Panc1 (cell line): ENCODE measurements at regions not wholly inside any gene's neighbourhood (a gene's known extent, or its start where the extent isn't known, plus 50 kb on each side); places are given as distances from the start of the nearest gene placed in this dataset.
A peak's percentile ranks its signal among the peaks of the same experiment; 100 is the strongest.

Experiments
- ATAC-seq: fragments of 200-7000 bp; cut with Tn5 transposase; 2 replicates; pipeline ENCODE4 v1.9.1; 2020; ENCODE audit warnings: mild to moderate bottlenecking, moderate library complexity
- BruUV-seq: library from RNA; stranded (reverse); fragments of 400-500 nt; replicated peaks from 2 replicates; lab custom pipeline; 2021; lab: Mats Ljungman, UMichigan
- CTCF ChIA-PET: fragments of 300-600 bp; sonication (Branson Sonifier 250); formaldehyde crosslinking; loops from one replicate; lab custom pipeline; 2022; ENCODE audit warnings: antibody characterized with exemption; lab: Charles Lee
- POLR2A ChIA-PET: fragments of 300-600 bp; sonication (Branson Sonifier 250); formaldehyde crosslinking; loops from one replicate; lab custom pipeline; 2022; ENCODE audit warnings: antibody characterized with exemption; lab: Charles Lee
- DNase-seq: peaks from one replicate; pipeline ENCODE4 v3.0.0-alpha.2; 2010; ENCODE audit warnings: low read depth, low spot score
- H3K27ac ChIP-seq: 2 replicates; pipeline ENCODE4 v1.5.1; 2011; ENCODE audit warnings: mild to moderate bottlenecking, low read length, inconsistent platforms
- H3K27me3 ChIP-seq: fragments of 200-500 bp; sonication (Bioruptor generic); 2 replicates; pipeline ENCODE4 v1.6.0; 2014; ENCODE audit warnings: low read length, inconsistent platforms; ENCODE audit not compliant: control insufficient read depth, insufficient read depth
- H3K36me3 ChIP-seq: fragments of 200-500 bp; sonication (Bioruptor generic); 2 replicates; pipeline ENCODE4 v1.5.1; 2014; ENCODE audit warnings: inconsistent platforms, mild to moderate bottlenecking, low read length, moderate library complexity; ENCODE audit not compliant: control insufficient read depth, insufficient read depth
- H3K4me1 ChIP-seq: 2 replicates; pipeline ENCODE4 v1.5.1; 2011; ENCODE audit warnings: inconsistent platforms, mild to moderate bottlenecking, low read length, moderate library complexity; ENCODE audit not compliant: control insufficient read depth, insufficient read depth
- H3K4me3 ChIP-seq, 2 experiments: 2 replicates each; pipeline ENCODE4 v1.5.1; 2011 to 2012; ENCODE audit warnings: low read depth in 2 of 2, low read length in 2 of 2, mild to moderate bottlenecking in 2 of 2, inconsistent platforms in 1 of 2, moderate library complexity in 1 of 2
- H3K9me3 ChIP-seq: fragments of 200-500 bp; sonication (Bioruptor generic); 2 replicates; pipeline ENCODE4 v1.5.1; 2014; ENCODE audit warnings: low read depth, mild to moderate bottlenecking, inconsistent platforms, low read length, moderate library complexity; ENCODE audit not compliant: control insufficient read depth, insufficient read depth
- CTCF ChIP-seq: fragments of 450-650 bp; IDR thresholded peaks from 2 replicates; pipeline ENCODE4 v1.5.1; 2017; ENCODE audit warnings: mild to moderate bottlenecking
- POLR2AphosphoS5 ChIP-seq: IDR thresholded peaks from 2 replicates; pipeline ENCODE4 v1.6.1; 2012; ENCODE audit warnings: mild to moderate bottlenecking, low read depth, low read length, moderate library complexity
- REST ChIP-seq, 2 experiments: IDR thresholded peaks; 2 replicates each; pipeline ENCODE4 v1.6.1; 2011 to 2012; ENCODE audit warnings: low read depth in 2 of 2, control low read depth in 1 of 2, low read length in 1 of 2, mild to moderate bottlenecking in 1 of 2, moderate library complexity in 1 of 2; ENCODE audit not compliant: insufficient read depth in 1 of 2
- SIN3A ChIP-seq: IDR thresholded peaks from 2 replicates; pipeline ENCODE4 v1.6.1; 2012; ENCODE audit warnings: low read depth, mild to moderate bottlenecking, low read length, moderate library complexity, borderline replicate concordance; ENCODE audit not compliant: insufficient read depth
- TCF7L2 ChIP-seq: IDR thresholded peaks from 2 replicates; pipeline ENCODE4 v1.6.1; 2011; ENCODE audit warnings: mild to moderate bottlenecking, low read depth, low read length, inconsistent platforms
- in situ Hi-C: cut with HindIII; loops from 2 replicates; pipeline ENCODE4 v1.10.0; 2016; ENCODE audit warnings: low sequenced_read_pairs, low pct_unique_long_range_greater_than_20kb
- intact Hi-C: fragments of 100-400 bp; cut with micrococcal nuclease; formaldehyde crosslinking; loops from one replicate; pipeline ENCODE4 v1.10.0; 2022; ENCODE audit not compliant: unreplicated experiment

DNA sequence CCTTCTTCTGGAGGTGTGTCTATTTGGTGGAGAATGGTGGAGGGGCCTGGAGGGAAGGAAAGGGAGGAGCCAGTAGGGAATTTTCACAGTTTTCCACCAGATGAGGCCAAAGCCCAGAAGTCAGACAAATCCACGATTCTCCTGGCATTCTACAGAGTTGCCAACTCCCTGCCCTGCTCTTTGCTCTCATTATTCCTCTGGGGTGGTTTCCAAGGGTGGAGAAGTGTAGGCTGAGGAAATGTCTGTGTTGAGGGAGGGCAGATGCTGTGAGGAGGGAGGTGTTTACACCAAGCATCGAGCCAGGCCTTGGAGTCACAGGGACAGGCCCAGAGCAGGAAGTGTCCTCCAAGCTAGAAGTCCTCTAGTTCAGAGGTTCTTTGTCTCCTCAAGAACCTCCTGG is 124.1 kb upstream of the LGALSL start:
- TF ChIP-seq TCF7L2 (no peak), REST (IDR thresholded peaks at IDR 0.05; ENCODE audit: insufficient read depth in 1 of 2, low read depth in 2 of 2, low read length in 1 of 2) (no peak)
- Histone ChIP-seq H3K36me3 (no peaks in the 10 kb centered on the region), H3K27ac (no peak overlapping the region), H3K9me3 (no peaks in the 10 kb centered on the region), H3K27me3 (peaks cover 3% of the 10 kb centered on the region; the same call in 1 of the 2 replicates), H3K4me3 (no peak overlapping the region), H3K4me1 (no peaks in the 10 kb centered on the region)
- in situ Hi-C loops, result no loop called here
- no peak for ATAC-seq
- ChIA-PET POLR2A (no interaction called here), CTCF (interaction anchor here (0.7 to 2.2 kb wide), 3 partner anchors 156 to 280 kb away, joined by 5 to 23 read pairs (median 6); no protein-coding TSS in a partner anchor)
- no peak for DNase-seq
- intact Hi-C loops, result loop anchor here (2.0 kb wide), 1 partner anchor 233 kb away; no protein-coding TSS in a partner anchor
- no TSS peak for BruUV-seq

DNA sequence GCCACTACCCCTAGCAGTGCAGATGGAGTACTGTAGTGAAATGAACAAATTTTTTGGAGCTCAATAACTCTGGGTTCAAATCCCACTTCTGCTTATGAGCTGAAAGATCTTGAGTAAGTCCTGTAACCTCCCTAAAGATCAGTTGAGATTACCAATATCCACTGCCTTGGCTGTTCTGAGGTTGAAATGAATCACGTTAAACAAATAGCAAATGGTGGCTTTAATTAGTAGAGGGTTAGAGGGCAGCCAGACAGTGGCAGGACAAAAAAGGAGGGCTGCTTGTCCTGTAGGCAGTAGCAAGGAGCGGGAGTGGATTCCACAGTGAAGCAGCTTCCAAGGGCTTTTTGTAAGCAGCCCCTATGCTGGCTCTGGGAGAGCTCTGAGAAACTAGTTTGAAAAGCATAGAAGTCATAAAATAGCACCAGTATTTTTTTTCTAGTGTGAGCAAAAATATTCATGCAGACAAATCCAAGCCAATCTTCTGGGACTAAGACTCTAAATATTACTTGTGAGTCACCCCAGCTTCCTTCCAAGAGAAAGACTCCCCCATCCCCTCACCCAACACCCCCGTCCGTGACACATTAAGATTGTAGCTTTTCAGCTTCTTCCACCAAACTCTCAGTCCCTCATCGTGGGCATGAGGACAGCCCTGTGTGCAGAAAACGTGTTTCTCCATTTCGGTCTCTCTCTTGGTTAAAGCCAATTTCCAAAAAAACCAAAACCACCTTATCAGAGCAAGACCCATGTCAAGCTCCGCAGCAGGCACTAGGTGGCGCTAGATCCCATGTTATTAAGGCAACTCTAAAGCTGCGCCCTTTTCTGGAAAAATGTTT is 123.5 kb upstream of the LGALSL start:
- H3K27ac ChIP-seq, result no peak overlapping the region
- TF ChIP-seq CTCF, result peak; percentile 89
- TF ChIP-seq TCF7L2, result no peak
- ChIA-PET POLR2A (no interaction called here), CTCF (interaction anchor here (0.5 to 2.2 kb wide), 11 partner anchors 152 to 542 kb away, joined by 3 to 23 read pairs (median 5); no protein-coding TSS in a partner anchor)
- DNase-seq (peak; percentile 63), ATAC-seq (peak; percentile 81)
- in situ Hi-C loops, result no loop called here
- no peaks in the 10 kb centered on the region for H3K9me3 ChIP-seq
- intact Hi-C loops, result loop anchor here (1.0 to 2.0 kb wide), 2 partner anchors 158 to 232 kb away; no protein-coding TSS in a partner anchor
- no TSS peak for BruUV-seq
- no peaks in the 10 kb centered on the region for H3K36me3 ChIP-seq
- H3K27me3 ChIP-seq, result peaks cover 4% of the 10 kb centered on the region; the same call in 1 of the 2 replicates
- H3K4me1 ChIP-seq, result no peaks in the 10 kb centered on the region
- H3K4me3 ChIP-seq, result no peak overlapping the region

DNA sequence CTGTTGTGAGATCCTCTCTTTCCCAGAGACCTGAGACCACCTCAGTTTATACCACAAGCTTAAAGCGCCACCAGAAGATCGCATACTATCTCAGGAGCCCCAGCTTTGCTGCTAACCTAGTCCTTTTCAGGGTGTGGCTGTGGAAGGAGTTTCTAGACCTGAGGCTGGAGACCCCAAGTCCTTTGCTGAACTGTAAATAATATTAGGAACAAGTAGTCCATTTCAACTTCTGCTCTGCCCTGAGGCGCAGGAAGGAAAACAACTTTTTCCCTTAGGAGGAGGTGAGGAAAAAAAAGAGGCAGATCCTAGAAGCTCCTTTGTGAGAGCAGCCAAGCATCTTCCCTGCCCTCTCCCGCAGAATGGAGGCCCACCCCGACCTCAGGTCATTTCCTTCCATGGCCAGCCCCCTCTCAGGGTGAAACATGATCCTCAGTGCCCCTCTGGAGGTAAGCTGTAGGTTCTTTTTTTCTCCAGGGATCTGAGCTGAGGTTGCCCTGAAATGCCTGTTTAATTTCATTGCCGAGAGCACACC is 122.8 kb upstream of the LGALSL start:
- in situ Hi-C loops, result no loop called here
- POLR2A ChIA-PET, result interaction anchor here (0.7 kb wide), 1 partner anchor 100 kb away, joined by 3 read pairs; no protein-coding TSS in a partner anchor
- no peak for DNase-seq

More for the DNA sequence above, 122.8 kb upstream of the LGALSL start:
- no TSS peak for BruUV-seq
- intact Hi-C loops, result loop anchor here (1.0 to 2.0 kb wide), 2 partner anchors 157 to 232 kb away; no protein-coding TSS in a partner anchor
- H3K4me1 ChIP-seq, result no peaks in the 10 kb centered on the region
- TF ChIP-seq CTCF (peak; percentile 68), TCF7L2 (no peak), SIN3A (no peak), POLR2AphosphoS5 (no peak), REST (IDR thresholded peaks at IDR 0.05; ENCODE audit: insufficient read depth in 1 of 2, low read depth in 2 of 2, low read length in 1 of 2) (no peak)
- CTCF ChIA-PET, result interaction anchor here (0.5 to 2.2 kb wide), 11 partner anchors 152 to 708 kb away, joined by 3 to 23 read pairs (median 5); no protein-coding TSS in a partner anchor
- peaks cover 6% of the 10 kb centered on the region; the same call in 1 of the 2 replicates for H3K27me3 ChIP-seq
- no peak overlapping the region for H3K27ac ChIP-seq
- no peaks in the 10 kb centered on the region for H3K9me3 ChIP-seq
- no peak for ATAC-seq
- no peaks in the 10 kb centered on the region for H3K36me3 ChIP-seq
- no peak overlapping the region for H3K4me3 ChIP-seq
